Colon (tissue), 2 donors: ENCODE measurements at regions not wholly inside any gene's neighbourhood (a gene's known extent, or its start where the extent isn't known, plus 50 kb on each side); places are given as distances from the start of the nearest gene placed in this dataset.
"Not testable (repeated sequence)": the region's sequence is repeated elsewhere in the genome, so short reads cannot be mapped to it uniquely, and the experiment has no call there.

Experiments
- FAIRE-seq: peaks from 2 replicates; lab custom pipeline; 2012; peaks lifted over from hg19 to GRCh38; lab: Jason Lieb, UNC
- donor health status: control.
- donor health status: control.

- no peak for FAIRE-seq
Observed at GRCh38 chr3:522888-523287, 326.3 kb downstream of the CHL1 start.

GRCh38 chr3:525415-525814, 328.9 kb downstream of the CHL1 start:
- FAIRE-seq = no peak

- no peak for FAIRE-seq
Observed at GRCh38 chr3:535566-536416, 339.2 kb downstream of the CHL1 start.

- no peak for FAIRE-seq
Observed at GRCh38 chr3:536417-536813, 339.9 kb downstream of the CHL1 start.

GRCh38 chr3:541062-541801, 344.7 kb downstream of the CHL1 start:
- no peak for FAIRE-seq

- FAIRE-seq = no peak
Observed at GRCh38 chr3:542021-542420, 345.5 kb downstream of the CHL1 start.

- no peak for FAIRE-seq
Observed at GRCh38 chr3:549636-550035, 353.1 kb downstream of the CHL1 start.

- FAIRE-seq = no peak
Observed at GRCh38 chr3:550471-550870, 353.9 kb downstream of the CHL1 start.

- FAIRE-seq = no peak
Observed at GRCh38 chr3:557972-558371, 361.4 kb downstream of the CHL1 start.

GRCh38 chr3:567488-568185, 371.1 kb downstream of the CHL1 start:
- FAIRE-seq = no peak

- FAIRE-seq = not testable (repeated sequence)
Observed at GRCh38 chr3:579529-579928, 383.0 kb downstream of the CHL1 start.

GRCh38 chr3:589066-589465, 392.5 kb downstream of the CHL1 start:
- not testable (repeated sequence) for FAIRE-seq

- FAIRE-seq = not testable (repeated sequence)
Observed at GRCh38 chr3:597304-597703, 400.7 kb downstream of the CHL1 start.

GRCh38 chr3:597746-598145, 401.2 kb downstream of the CHL1 start:
- not testable (repeated sequence) for FAIRE-seq

- FAIRE-seq = not testable (repeated sequence)
Observed at GRCh38 chr3:607480-607879, 410.9 kb downstream of the CHL1 start.

- FAIRE-seq = no peak
Observed at GRCh38 chr3:621714-622113, 425.2 kb downstream of the CHL1 start.

- no peak for FAIRE-seq
Observed at GRCh38 chr3:622314-622713, 425.8 kb downstream of the CHL1 start.

- no peak for FAIRE-seq
Observed at GRCh38 chr3:623914-624545, 427.5 kb downstream of the CHL1 start.

- FAIRE-seq = no peak
Observed at GRCh38 chr3:632571-633170, 436.1 kb downstream of the CHL1 start.

- no peak for FAIRE-seq
Observed at GRCh38 chr3:634511-634910, 437.9 kb downstream of the CHL1 start.

- no peak for FAIRE-seq
Observed at GRCh38 chr3:635393-635792, 438.8 kb downstream of the CHL1 start.

- FAIRE-seq = no peak
Observed at GRCh38 chr3:643376-643775, 446.8 kb downstream of the CHL1 start.
